ENCODE measurements at regions not wholly inside any gene's neighbourhood (a gene's known extent, or its start where the extent isn't known, plus 50 kb on each side); places are given as distances from the start of the nearest gene placed in this dataset.

DNA sequence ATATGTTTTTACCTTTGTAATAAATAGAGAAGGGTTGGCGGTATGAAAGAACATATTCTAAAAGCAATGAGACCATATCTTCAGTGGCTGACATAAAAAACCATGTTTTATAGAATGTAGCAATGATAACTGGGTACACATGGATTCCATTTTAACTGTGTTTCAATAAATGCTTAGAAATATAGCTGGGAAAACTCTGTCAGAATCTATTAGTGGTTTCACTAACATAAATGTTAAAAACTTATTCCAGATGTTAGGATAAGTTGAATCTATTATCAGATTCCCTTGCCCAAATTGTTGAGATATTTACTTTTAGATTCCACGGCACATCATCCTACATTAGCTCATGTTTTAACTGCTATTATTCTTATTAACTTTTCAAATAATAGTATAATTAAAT, 772.2 kb upstream of the ALCAM start:
- TF ChIP-seq, protein P1, sequence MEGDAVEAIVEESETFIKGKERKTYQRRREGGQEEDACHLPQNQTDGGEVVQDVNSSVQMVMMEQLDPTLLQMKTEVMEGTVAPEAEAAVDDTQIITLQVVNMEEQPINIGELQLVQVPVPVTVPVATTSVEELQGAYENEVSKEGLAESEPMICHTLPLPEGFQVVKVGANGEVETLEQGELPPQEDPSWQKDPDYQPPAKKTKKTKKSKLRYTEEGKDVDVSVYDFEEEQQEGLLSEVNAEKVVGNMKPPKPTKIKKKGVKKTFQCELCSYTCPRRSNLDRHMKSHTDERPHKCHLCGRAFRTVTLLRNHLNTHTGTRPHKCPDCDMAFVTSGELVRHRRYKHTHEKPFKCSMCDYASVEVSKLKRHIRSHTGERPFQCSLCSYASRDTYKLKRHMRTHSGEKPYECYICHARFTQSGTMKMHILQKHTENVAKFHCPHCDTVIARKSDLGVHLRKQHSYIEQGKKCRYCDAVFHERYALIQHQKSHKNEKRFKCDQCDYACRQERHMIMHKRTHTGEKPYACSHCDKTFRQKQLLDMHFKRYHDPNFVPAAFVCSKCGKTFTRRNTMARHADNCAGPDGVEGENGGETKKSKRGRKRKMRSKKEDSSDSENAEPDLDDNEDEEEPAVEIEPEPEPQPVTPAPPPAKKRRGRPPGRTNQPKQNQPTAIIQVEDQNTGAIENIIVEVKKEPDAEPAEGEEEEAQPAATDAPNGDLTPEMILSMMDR (IDR thresholded peaks at IDR 0.05): no peak
- no peak for TF ChIP-seq ZFX (IDR thresholded peaks at IDR 0.05; ENCODE audit: borderline replicate concordance)

All from 22Rv1 (cell line).